ENCODE measurements at regions not wholly inside any gene's neighbourhood (a gene's known extent, or its start where the extent isn't known, plus 50 kb on each side); places are given as distances from the start of the nearest gene placed in this dataset.
"Not testable (repeated sequence)": the region's sequence is repeated elsewhere in the genome, so short reads cannot be mapped to it uniquely, and the experiment has no call there.

GRCh38 chr2:215831296-215831913, 181.9 kb downstream of the MREG start:
- peak; percentile 20 for DNase-seq (ENCODE audit: low spot score)

- peak; percentile 79 for DNase-seq (ENCODE audit: low spot score)
Measured at GRCh38 chr2:215830304-215830703, 183.0 kb downstream of the MREG start.

DNA sequence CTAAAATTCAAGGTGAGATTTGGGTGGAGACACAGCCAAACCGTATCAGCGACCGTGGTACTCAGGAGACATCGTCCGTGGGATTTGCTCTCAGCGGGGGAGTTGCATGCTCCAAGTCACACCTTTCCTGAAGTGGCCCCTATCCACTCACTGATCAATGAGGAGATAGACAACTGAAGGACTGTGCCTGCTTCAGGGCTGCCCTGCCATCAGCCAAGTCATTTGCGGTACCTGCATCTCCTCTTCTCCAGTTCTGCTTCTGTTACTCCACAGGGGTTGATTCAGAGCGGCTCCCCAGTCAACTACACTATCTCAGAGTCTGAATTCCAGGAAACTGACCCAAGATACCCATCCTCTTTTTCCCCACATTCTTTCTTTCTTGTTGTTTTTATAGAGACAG, 184.1 kb downstream of the MREG start:
- no peak for DNase-seq (ENCODE audit: low spot score)

DNA sequence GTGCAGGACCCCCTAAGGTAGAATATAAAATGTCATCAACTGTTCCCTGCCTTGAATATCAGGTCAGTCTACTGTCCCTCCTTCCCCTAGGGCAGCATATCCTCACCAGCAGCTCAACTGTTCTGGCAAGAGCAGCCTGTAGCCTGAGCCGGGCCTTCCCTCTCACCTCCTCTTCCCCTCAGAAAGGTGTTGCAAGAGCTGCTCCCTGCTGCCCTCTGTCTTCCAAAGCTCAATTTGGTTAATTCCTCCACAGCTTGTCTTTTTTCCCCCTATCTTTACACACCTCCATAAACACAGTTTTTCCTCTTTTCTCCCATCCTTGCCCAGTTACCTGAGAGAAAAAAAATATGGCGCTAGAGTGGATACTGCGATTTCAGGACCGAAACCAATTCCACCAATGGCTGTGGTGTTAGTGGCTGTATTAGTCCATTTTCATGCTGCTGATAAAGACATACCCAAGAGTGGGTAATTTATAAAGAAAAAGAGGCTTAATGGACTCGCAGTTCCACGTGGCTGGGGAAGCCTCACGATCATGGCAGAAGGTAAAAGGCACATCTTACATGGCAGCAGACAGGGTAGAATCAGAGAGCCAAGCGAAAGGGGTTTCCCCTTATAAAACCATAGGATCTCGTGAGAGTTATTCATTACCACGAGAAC, 184.7 kb downstream of the MREG start:
- peak; percentile 53 for DNase-seq (ENCODE audit: low spot score)

GRCh38 chr2:215826838-215827441, 186.4 kb downstream of the MREG start:
- no peak for DNase-seq (ENCODE audit: low spot score)

GRCh38 chr2:215826376-215826775, 187.0 kb downstream of the MREG start:
- no peak for DNase-seq (ENCODE audit: low spot score)

DNA sequence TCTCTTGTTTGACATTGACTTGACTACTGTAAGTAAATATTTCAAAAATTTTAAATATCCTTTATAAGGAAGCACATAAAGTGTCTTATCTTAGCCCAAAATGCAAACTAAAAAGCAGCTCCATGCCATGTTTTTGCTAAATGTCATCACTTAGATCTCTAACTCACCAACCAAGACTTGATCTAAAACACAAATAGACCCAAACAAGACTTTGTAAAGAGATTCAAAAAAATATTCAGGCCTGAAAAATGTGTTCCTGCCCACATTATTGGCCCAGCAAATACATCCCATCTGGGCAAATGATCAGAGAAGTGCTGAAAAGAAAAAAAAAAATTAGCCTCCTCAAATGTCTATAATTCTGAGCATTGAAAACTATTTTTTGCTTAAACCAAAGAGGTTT, 187.6 kb downstream of the MREG start:
- DNase-seq (ENCODE audit: low spot score), result peak; percentile 52

GRCh38 chr2:215821298-215821697, 192.1 kb downstream of the MREG start:
- not testable (repeated sequence) for DNase-seq (ENCODE audit: low spot score)

- DNase-seq (ENCODE audit: low spot score), result not testable (repeated sequence)
Measured at GRCh38 chr2:215819713-215820112, 193.6 kb downstream of the MREG start.

GRCh38 chr2:215817046-215817445, 196.3 kb downstream of the MREG start:
- DNase-seq (ENCODE audit: low spot score), result no peak

GRCh38 chr2:215816424-215816823, 196.9 kb downstream of the MREG start:
- no peak for DNase-seq (ENCODE audit: low spot score)

DNA sequence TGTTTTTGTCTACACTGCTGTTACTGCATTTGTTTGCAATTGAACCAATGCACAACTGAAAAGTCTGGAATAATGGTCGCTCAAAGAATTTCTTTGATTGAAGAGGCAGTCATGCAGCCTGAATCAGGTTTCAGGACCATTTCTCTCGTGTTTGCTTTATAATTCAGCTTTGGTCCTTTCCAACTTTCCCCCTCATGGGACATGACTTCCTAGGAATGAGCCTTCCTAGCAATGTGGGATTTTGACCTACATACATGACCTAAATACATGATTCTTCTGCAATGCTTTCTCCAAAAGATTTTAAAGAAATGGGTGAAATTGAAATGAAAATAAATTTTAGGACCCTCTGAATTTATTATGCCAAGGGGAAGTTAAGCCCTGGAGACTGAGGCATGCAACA, 197.4 kb downstream of the MREG start:
- no peak for DNase-seq (ENCODE audit: low spot score)

DNA sequence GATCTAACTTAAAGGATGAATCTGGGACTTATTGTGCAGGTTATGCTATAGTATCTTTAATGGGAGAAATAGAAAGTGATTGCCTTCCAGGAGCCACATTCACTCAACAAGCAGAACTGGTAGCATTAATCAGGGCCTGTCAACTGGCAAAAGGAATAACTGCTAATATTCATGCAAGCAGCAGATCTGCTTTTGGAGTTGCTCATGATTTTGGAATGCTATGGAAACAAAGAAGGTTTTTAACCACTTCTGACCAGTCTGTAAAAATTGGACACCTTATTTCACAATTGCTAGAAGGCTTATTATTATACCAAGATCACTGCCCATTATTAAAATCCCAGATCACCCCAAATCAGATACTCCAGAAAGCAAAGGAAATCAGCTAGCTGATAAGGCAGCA, 200.4 kb downstream of the MREG start:
- DNase-seq (ENCODE audit: low spot score), result peak; percentile 66

GRCh38 chr2:215811409-215812345, 201.7 kb downstream of the MREG start:
- DNase-seq (ENCODE audit: low spot score), result no peak

DNA sequence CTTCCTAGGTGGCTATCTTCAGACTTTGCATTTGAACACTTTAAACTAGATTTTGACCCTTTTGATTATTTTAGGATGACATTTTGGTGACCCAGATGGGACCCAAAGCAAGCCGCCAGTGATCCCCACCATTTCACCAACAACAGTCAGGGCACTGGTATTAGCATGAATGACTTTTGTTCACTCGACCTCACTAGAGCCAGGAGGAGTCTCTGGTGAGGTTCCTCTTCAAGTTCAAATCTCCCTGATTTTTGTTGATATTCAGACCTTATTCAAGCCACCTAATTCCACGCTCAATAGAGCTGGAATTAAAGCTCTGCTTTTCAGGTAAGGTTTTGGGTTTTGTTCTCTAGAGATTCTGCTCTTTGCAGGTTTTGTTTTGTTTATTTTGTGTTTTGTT, 202.3 kb downstream of the MREG start:
- DNase-seq (ENCODE audit: low spot score), result no peak

- DNase-seq (ENCODE audit: low spot score), result no peak
Measured at GRCh38 chr2:215808996-215809395, 204.4 kb downstream of the MREG start.

DNA sequence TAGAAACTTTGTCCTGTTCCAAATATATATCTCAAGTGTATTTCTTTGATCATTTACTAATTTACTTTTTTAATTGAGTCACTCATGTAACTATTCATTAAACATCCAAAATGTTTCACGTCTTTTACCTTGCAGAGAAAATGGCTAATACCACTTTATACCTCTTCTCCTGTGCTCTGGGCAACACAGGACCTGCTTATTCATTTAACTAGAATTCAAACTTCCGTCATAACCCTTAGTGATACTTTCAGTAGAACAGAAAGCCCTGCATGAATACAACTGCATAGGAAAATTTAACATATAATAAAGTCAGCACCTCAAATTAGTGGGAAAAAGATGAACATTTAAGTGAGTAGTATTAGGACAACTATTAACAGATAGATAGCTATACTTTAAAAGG, 205.2 kb downstream of the MREG start:
- no peak for DNase-seq (ENCODE audit: low spot score)

DNA sequence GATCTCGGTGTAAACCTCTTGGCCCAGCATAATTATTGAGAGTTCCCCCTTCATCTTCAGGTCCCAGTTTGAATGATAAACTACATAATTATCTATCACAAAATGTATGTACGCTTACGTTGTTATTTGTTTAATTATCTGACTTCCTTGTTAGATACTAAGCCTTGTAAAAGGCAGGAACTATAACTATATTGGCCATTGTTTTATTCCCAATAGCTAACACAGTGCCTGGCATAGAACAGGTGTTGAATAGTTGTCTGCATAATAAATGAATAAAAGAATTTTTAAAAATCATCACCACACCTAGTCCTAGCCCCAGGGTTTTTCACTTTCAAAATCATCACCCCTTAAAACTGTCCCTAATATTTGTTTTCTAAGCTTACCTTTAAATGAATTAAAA, 207.9 kb downstream of the MREG start:
- no peak for DNase-seq (ENCODE audit: low spot score)

GRCh38 chr2:215803150-215803549, 210.2 kb downstream of the MREG start:
- DNase-seq (ENCODE audit: low spot score), result no peak

GRCh38 chr2:215799194-215799593, 214.2 kb downstream of the MREG start:
- no peak for DNase-seq (ENCODE audit: low spot score)

DNA sequence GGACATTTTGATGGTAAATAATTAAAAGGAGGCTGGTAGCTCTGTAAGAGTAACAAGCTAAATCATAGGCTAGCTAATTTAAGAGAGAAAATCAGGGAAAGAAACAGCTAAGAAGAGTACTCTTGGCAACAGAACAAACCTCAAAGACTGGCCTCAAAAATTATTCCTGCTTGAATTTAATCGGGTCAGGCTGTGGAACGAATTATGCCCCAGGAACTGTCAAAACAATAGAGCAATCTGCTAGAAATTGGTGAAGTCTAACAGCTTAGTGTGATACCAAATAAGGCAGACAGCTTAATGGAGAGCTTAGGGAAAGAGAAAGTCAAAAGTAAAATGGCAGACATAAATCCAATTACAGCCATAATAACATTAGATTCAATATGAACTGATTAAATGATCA, 215.7 kb downstream of the MREG start:
- peak; percentile 34 for DNase-seq (ENCODE audit: low spot score)

- DNase-seq (ENCODE audit: low spot score), result peak; percentile 48
Measured at GRCh38 chr2:215796140-215796855, 217.1 kb downstream of the MREG start.

All from AG20443 (cell line).